CD4-positive, alpha-beta T cell treated with Interleukin-6 at 100 ng/mL for 8 hours (primary cell): ENCODE measurements at regions not wholly inside any gene's neighbourhood (a gene's known extent, or its start where the extent isn't known, plus 50 kb on each side); places are given as distances from the start of the nearest gene placed in this dataset.
"Not testable (repeated sequence)": the region's sequence is repeated elsewhere in the genome, so short reads cannot be mapped to it uniquely, and the experiment has no call there.

ENCODE experiments used
- DNase-seq: peaks from one replicate; pipeline ENCODE4 v3.0.0-alpha.2; 2020; ENCODE audit warnings: mixed read lengths, low spot score

DNA sequence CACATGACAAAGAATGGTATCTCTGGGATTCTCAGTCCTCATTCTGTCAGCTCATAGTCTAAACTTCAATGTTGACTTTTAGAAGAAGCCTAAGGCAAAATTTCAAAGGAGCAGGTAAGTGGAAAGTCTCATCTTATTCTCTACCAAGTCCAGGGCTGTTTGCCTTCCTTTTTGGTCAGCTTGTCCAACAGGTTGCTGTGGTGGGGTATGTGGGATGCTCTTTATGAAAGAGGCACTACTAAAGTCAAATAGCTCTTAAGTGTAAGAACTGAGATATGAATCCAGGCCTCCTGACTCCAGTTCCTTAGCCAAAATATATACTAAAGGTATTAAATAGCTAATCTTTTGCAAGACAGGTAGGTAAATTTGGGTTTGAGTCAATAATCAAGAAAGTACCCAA lies 540.6 kb upstream of the SPRY2 start:
- no peak for DNase-seq

DNA sequence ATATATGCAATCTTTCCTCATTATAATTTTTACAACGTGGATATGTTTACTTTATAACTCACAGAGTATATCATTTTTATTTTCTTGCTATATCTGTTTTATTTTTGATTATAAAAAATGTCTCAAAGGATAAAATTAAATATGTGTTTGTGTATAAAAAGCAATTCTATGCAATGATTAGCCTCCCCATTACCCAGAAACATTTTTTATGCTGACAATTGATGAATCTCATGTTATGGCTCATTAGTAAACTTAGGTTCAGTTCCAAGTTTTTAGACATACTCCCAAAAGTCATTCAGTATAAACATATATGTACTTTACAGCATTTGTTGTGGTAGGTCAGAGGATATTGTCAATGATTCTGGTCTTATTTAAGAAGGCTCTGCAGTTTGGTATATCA lies 540.1 kb upstream of the SPRY2 start:
- no peak for DNase-seq

DNA sequence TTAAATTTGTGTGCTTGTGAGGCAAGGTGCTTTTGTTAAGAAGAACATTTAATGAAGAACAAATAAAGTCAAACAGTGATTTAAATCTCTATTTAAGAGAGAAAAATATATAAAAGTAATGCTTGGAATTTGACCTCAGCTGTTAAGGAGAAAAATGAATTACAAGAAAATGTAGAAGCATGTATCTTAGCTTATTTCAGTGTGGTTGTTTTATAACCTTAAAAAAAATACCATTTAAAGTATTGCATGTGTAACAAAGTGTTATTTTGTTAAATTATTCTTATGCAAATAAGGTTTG lies 537.0 kb upstream of the SPRY2 start:
- DNase-seq = no peak

DNA sequence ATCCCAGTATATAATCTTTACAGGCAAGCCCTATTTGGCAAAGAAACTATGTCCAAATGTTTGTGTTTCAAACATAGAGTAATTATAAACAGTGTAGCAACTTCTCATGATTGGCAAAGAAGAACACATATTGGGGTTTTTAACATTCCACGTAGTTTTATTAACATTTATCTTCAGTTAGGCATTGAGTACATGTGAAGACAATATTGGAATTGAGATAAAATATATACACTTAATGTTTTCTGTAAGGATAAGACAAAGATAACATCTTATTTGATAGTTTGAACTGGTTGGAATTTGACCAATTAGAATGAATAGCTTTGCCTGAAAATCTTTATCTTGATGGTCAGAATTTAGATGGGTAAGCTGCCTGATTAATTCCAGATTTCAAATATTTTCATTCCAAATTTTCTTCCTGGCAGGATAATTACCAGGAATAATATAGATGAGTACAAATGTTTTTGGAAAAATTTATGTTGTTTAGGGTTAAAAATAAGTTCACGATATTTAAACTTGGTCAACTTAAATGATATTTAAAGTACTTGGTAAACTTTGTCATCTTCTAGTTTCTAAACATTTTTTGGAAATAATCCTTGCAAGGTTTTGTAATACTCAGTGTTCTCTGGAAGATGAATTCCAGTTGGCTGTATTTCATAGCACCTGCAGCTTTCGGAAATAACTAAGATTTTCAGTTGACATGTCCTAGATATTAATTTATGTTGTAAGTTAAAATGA lies 536.5 kb upstream of the SPRY2 start:
- DNase-seq = no peak

DNA sequence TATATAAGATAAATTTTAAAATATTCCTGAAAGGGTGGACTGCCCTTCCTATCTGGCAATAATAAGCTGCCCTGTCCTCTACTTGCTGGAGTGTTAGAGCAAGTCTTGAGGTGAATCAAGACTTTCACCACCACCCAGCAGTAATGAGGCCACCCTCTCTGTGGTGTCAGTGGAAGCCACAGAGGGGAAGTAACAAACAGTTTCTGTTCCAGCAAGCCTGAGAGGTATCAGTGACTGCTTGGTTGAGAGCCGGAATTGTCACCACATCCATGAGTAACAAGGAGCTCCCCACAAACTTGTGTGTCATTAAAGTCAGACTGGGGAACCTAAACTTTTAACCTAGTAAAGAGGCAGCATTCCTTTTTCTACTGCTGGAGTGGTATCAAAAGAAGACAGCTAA lies 532.7 kb upstream of the SPRY2 start:
- no peak for DNase-seq

DNA sequence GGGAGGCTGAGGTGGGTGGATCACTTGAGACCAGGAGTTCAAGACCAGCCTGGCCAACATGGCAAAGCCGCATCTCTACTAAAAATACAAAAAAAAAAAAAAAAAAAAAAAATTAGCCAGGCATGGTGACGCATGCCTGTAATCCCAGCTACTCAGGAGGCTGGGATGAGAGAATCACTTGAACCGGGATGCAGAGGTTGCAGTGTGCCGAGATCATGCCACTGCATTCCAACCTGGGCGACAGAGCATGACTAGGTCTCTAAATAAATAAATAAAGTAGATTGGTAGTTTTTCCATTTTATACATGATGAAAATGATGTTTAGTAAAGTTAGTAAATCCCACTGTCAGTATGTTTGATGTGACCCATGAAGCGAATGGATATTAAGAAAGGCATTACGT lies 531.0 kb upstream of the SPRY2 start:
- not testable (repeated sequence) for DNase-seq

DNA sequence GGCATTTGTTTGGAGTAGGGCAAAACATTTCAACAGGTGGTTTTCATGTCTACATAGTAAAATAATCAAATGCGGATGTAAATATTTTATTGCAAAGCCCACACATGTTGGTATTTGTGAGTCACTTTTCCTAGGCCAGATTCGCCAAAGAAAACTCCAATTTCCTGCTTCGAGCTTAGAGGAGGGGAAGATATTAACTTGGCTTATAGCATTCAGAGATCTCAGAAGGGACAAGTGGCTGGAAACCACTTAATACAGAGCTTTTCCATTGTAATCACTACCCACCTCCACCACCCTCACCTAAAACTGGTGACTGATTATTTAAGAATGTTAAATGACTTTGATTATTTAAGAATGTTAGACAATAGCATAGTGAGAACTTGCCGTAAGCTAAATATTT lies 530.6 kb upstream of the SPRY2 start:
- no peak for DNase-seq

DNA sequence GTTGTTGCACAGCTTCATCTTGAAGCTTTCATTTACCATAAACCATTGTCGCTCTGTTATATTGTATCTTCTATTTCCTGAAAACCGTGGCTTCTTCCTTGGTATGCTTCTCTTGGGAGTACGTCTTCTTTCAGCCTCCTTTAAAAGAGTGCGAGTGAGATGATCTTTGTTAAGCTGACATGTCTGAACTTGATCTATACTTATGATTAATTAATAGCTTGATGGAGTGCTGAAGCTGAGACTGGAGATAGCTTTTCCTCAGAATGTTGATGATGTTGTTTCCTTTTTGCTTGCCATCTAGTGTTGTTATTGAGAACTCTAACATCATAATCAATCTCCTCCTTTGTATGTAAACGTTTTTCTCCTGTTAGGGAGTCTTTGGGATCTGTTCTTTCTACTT lies 529.3 kb upstream of the SPRY2 start:
- no peak for DNase-seq

DNA sequence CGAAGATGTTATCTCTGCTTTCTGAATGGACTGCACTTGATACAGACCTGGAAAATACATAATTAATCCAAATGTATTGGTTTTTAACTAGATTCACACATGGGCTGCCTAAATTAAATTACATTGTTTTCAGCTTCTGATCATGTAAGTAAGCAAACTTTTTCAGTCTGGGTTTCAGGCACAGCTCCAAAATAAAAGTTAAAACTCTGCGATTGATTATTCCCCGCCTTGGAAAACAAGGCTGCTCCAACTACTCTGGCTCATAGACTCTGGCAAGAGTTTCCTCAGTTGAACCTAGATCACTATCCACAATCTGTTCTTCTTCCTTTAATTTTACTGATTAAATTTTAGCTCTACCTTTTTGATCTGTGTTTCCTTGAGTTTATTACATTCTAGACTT lies 526.0 kb upstream of the SPRY2 start:
- DNase-seq = no peak

DNA sequence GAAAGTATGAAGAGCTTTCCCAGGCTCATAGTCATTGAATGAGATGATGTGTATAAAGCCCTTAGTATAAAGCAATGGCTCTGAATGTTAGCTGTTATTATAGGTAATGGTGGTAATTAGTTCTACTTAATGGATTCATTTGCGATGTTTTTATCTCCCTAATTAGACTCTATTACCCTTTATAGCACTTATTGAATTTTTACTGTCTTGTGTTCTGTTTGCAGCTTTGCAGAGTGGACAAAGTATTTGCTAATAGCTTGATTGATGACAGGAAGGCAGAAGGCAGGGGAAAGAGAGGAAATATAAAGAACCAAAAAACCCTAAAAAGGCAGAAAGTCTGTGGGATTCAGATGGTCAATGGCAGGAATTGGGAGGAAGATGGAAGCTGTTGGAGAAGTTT lies 524.4 kb upstream of the SPRY2 start:
- no peak for DNase-seq

DNA sequence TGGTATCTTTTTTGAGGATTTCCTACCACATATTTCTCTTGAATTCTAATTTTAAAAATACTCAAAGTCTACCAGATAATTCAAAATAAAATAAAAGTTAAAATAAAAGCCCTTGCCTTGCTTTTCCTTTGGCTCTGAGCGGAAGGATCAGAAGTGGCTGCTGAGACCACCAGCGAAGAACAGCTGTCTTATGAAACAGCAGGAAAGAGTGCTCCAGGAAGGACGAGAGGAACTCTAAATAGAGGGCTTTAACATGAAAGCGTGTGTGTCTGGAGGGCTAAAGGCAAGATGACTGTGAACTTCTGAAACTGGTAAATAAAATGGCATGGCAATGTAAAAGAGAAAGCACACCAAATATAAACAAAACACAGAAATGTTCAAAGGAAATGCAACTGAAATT lies 521.5 kb upstream of the SPRY2 start:
- DNase-seq = no peak

DNA sequence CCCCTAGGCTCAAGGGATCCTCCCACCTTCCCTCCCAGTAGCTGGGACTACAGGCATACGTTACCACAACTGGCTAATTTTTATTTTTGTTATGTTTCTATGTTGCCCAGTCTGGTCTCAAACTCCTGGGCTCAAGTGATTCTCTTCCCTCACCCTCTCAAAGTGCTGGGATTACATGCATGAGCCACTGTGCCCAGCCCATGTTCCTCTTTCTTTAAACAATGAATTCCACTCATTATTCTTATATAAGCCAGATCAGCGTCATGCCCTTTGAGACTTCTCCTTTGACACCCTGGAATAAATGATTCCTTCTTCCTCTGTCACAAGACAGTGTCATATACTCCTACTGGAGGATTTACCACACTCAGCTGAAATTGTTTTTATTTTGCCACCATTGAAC lies 519.9 kb upstream of the SPRY2 start:
- DNase-seq = no peak

DNA sequence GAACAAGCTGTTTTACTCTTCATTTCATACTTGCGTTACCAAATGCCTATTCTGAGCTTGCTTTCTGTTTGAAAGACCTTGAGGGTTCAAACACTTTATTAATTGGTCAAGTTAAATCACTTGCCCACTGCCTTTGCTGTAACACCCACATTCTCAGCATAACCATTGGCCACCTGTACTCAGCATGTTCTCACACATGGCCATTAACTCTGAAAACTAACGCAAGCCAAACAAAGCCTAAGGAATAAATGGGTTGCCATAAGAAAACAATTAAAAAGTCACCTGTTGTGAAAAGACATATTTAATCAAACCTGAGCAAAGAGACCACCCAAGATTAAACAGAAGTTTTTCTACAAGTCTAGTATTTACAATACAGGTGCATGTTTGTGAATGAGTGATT lies 517.2 kb upstream of the SPRY2 start:
- no peak for DNase-seq

DNA sequence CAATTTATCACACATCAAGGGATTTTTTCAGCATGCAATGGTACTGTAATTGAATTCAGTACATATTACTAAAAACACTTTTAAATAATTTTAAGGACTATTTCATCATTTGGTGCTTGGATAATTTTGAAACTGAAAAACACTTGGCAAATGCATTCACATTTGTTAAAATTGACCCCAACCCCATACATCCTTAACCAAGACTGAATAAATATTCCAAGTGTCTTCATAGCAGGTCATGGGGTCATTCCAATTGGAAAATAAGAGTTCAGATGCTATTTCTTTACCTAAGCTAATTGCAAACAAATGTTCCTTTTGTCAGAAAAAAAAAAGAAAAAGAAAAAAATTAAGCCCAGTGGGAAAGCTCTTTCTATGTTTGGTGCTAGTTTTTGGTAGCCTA lies 516.4 kb upstream of the SPRY2 start:
- no peak for DNase-seq

DNA sequence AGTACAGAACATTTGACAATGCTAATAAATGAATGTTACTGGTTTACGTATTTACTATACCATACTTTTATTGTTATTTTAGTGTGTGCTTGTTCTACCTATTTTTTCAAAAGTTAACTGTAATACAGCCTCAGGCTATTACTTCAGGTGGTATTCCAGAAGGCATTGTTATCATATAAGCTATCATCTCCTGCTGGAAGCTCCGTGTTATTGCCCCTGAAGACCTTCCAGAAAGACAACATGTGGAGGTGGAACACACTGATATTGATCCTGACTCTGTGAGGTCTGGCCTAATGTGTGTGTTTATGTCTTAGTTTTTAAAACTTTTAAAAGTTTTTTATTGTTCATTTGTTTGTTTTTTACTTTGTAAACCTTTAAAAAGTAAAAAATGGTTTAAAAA lies 509.8 kb upstream of the SPRY2 start:
- no peak for DNase-seq

DNA sequence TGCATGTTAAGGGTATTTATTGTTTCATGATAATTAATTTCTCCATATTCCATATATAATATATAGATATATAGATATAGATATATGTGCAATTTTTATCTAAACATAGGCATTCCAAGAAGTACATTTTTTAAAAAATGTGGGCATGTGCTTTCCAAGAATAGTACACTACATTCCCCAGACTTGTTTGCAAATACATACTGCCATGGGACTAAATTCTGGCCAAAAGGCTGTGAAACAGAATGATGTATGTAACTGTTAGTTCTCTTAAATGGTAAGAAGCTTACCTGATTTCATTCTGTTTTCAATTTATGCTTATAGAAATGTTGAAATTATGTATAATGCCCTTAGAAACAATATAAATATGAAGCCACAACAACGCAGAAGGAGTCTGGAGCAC lies 503.2 kb upstream of the SPRY2 start:
- no peak for DNase-seq

DNA sequence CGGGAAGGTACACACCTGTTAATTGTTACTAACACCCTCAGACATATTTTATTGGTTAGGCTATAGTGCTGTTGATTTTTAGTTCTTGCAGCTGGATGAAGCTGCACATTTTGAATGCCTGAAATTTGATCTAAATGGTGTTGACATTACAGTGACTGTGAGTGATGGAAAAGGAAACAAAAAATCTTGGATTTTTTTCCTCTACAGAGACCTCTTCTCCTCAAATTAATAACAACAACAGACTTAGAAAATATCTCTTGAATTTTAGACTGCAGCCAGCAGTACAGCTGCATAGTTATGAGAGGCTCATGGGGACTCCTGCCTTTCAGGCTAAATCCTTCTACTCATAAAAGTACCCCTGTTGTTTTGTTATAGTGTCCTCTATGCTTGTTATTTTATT lies 500.5 kb upstream of the SPRY2 start:
- DNase-seq = no peak

DNA sequence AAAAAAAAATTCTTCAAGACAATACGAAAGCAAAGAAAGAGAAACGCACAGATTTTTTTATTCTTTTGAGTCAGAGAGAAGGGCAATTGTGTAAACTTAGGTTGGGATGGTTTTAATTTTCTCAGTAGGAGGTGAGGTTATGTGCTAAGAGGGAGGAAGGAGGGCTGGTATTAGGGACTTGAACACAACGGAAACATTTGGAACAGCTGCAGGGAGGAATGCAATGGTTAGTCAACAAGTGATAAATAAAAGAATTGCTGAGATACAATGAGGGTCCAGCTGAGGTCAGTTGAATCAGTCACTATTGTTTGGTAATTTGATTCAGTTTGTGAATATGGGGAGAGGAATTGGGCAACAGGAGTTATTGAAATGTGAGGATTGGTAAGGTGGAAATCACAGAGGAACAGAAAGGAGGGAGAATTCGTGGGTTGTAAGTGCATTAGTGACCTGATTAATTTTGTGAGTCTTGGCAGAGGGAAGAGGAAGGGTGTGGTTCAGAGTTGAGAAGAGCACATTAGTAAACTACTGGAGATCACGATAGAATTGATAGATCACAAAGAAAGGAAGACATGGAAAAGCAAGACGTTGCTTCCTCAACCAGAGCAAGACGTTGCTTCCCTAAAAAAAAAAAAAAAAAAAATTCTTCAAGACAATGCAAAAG lies 499.5 kb upstream of the SPRY2 start:
- DNase-seq = no peak

DNA sequence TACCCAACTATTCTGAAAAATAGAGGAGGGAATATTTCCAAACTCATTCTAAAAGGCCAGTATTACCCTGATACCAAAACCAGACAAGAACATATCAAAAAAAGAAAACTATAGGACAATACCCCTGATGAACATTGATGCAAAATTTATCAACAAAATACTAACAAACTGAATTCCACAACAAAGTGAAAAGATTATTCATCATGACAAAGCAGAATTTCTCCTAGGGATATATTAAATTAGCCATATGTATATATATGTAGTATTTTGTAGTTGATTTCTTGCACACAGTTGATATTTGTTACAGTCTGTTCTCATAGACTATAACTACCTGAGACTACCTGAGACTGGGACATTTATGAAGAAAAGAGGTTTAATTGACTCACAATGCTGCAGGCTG lies 495.0 kb upstream of the SPRY2 start:
- no peak for DNase-seq

DNA sequence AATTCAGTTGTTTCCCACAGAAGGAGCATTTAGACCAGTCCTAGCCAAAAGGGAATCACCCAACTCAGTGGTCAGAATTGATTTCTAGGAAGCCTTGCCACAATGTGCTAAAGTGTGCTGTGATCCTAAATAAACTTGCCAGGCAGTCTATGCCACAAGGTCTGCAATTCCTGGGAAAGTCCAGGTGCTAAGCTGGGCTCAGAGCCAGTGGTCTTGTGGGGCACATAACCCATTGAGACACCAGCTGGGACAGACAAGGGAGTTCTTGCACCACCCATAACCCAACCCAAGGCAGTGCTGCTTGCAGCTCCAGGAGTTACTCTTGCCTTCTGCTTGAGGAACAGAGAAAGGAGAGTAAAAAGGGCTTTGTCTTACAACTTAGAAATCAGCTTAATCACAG lies 489.5 kb upstream of the SPRY2 start:
- no peak for DNase-seq

DNA sequence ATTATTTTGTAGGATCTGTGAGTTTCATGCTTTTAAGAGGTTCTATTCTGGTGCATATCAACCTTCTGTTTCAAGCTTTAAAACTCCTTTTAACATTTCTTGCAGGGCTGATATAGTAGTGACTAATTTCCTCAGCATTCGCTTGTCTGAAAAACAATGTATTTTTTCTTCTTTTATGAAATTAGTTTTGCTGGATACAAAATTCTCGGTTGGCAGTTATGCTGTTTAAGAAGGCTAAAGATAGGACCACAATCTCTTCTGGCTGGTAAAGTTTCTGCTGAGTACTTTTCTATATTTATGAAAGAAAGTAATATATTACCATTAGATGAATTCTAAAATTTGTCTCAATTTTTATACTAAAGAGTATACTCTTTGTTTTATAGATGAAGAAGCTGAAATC lies 487.8 kb upstream of the SPRY2 start:
- no peak for DNase-seq

DNA sequence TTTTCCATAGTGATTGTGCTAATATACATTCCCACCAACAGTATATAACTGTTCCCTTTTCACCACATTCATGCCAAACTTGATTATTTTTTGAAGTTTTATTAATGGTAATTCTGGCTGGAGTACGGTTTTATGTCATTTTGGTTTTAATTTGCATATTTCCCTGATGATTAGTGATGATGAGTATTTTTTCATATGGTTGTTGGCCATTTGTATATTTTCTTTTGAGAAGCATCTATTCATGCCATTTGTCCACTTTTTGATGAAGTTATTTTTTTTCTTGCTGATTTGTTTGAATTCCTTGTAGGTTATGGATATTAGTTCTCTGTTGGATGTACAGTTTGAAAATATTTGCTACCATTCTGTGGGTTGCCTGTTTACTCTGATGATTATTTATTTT lies 484.4 kb upstream of the SPRY2 start:
- no peak for DNase-seq

DNA sequence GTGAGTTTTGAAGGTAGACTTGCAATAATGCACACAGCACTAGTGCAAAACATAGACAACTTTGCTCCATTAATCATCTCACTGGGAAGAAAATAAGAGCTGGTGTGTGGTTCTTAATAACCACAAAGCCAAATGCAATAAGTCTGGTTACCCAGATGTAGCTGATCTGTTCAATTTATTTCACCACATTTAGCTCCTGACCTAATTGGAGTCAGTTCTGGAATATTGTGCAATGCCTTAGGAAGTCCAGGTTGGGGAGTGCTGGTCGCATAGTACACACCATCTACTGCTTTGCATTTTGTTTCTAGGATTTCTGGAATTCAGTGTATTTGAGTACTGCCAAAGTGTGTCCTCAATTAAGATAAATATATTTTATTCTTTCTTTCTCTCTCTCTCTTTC lies 483.3 kb upstream of the SPRY2 start:
- no peak for DNase-seq

DNA sequence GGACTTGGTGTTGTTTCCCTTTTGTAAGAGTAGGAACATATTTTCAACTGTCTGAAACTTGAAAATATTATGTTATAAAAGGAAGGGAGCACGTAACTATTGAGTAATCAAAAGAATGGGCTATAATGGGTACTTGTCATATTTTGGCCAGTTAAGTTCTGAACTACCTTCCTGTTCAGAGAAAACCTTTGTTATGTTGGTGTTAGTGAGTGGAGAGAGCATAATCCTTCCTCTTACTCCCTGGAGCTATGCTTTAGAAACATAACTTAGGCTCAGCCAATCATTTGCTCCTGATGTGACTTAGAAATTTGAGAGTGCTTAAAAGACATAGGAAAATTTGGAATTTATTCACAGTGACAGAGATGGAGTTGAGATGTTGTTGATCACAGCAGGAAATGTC lies 482.5 kb upstream of the SPRY2 start:
- no peak for DNase-seq

DNA sequence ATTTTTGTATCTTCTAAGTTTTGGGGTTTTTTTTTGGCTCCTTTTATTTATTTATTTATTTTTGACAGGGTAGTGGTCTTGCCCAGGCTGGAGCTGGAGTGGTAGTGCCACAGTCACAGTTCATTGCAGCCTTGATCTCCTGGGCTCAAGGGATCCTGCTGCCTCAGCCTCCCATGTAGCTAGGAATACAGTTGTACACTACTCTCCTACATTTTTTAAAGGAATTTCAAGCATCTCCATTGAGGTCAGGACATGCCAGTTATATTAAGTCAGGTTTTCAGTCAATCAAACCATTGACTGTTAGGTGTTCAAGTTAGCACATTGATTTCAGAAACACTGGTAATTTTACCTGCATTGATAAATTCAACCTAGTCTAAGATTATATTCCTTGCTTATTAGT lies 480.5 kb upstream of the SPRY2 start:
- DNase-seq = no peak
